AG04450 (cell line): ENCODE measurements at regions not wholly inside any gene's neighbourhood (a gene's known extent, or its start where the extent isn't known, plus 50 kb on each side); places are given as distances from the start of the nearest gene placed in this dataset.
"Not testable (repeated sequence)": the region's sequence is repeated elsewhere in the genome, so short reads cannot be mapped to it uniquely, and the experiment has no call there.

Experiments
- CTCF ChIA-PET: fragments of 300-600, 350-600 bp; formaldehyde crosslinking; extraction: SDS; loops from one replicate; lab custom pipeline; 2022; ENCODE audit warnings: antibody characterized with exemption, inconsistent platforms; lab: Charles Lee
- POLR2A ChIA-PET: fragments of 350-600 bp; formaldehyde crosslinking; extraction: SDS; loops from one replicate; lab custom pipeline; 2021; ENCODE audit warnings: antibody characterized with exemption, inconsistent platforms; lab: Yijun Ruan, JAX
- DNase-seq: peaks from one replicate; pipeline ENCODE4 v3.0.0-alpha.2; 2011; ENCODE audit warnings: low read depth, low spot score
- H3K27ac ChIP-seq: one replicate; pipeline ENCODE4 v1.5.1; 2012; ENCODE audit warnings: low read depth, low read length, control low read depth
- H3K27me3 ChIP-seq: one replicate; pipeline ENCODE4 v1.6.0; 2012; ENCODE audit warnings: low read length; ENCODE audit not compliant: control insufficient read depth, insufficient read depth
- H3K4me3 ChIP-seq: 2 replicates; pipeline ENCODE4 v1.5.1; 2011; ENCODE audit warnings: mild to moderate bottlenecking, low read depth, low read length, control low read depth
- H3K9me3 ChIP-seq: 2 replicates; pipeline ENCODE4 v1.5.1; 2012; ENCODE audit warnings: low read length; ENCODE audit not compliant: control insufficient read depth, insufficient read depth
- TF ChIP-seq, protein P1 (sequence below): IDR thresholded peaks from 2 replicates; pipeline ENCODE4 v1.5.1; 2011; ENCODE audit warnings: low read depth, low read length, control low read depth, inconsistent platforms

DNA sequence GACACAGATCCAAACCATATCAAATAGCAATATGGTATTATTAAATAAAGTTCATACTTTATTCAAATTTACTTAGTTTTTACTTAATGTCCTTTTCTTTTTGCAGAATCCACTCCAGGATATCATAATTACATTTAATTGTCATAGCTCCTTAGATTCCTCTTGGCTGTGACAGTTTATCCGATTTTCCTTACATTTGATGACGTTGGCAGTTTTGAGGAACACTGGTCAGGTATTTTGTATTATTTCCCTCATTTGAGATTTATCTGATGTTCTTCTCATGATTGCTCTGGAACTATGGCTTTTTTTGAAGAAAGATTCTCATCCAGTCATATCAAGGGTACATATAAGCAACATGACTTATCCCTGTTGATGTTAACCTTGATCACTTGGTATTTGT, 198.3 kb upstream of the STAC start:
- ChIA-PET CTCF (no interaction called here), POLR2A (no interaction called here)
- no peak overlapping the region for H3K27ac ChIP-seq
- no peak for DNase-seq
- H3K27me3 ChIP-seq, result no peaks in the 10 kb centered on the region
- H3K9me3 ChIP-seq, result no peaks in the 10 kb centered on the region
- TF ChIP-seq, protein P1, sequence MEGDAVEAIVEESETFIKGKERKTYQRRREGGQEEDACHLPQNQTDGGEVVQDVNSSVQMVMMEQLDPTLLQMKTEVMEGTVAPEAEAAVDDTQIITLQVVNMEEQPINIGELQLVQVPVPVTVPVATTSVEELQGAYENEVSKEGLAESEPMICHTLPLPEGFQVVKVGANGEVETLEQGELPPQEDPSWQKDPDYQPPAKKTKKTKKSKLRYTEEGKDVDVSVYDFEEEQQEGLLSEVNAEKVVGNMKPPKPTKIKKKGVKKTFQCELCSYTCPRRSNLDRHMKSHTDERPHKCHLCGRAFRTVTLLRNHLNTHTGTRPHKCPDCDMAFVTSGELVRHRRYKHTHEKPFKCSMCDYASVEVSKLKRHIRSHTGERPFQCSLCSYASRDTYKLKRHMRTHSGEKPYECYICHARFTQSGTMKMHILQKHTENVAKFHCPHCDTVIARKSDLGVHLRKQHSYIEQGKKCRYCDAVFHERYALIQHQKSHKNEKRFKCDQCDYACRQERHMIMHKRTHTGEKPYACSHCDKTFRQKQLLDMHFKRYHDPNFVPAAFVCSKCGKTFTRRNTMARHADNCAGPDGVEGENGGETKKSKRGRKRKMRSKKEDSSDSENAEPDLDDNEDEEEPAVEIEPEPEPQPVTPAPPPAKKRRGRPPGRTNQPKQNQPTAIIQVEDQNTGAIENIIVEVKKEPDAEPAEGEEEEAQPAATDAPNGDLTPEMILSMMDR, result no peak
- H3K4me3 ChIP-seq, result no peak overlapping the region

- CTCF ChIA-PET, result not testable (repeated sequence)
Observed at GRCh38 chr3:36187197-36187596, 193.1 kb upstream of the STAC start.

DNA sequence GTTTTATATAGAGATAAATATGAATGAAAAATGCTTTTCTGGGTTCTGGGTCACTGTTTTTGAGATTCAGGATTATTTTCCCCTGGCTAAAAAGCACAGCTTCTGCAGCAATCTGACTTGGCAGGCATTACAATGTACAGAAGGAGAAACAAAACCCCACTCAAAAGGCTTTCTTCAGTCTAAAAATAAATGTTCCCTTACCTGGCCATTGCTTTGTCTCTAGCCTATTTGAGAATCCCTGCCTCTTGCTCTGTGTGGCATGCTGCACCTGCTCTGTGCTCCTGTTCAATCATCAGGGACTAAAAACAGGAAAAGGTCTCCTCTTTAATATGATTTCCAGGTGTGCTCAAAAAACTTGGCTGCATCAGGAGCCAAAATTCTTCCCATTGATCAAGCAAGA, 187.4 kb upstream of the STAC start:
- Histone ChIP-seq H3K27ac (no peak overlapping the region), H3K27me3 (no peaks in the 10 kb centered on the region), H3K9me3 (0 out of 2 replicates have a peak, but pooled peaks cover 2% of the 10 kb centered on the region), H3K4me3 (no peak overlapping the region)
- POLR2A ChIA-PET, result no interaction called here
- no peak for DNase-seq
- TF ChIP-seq, protein P1, result no peak
- CTCF ChIA-PET, result no interaction called here

More at GRCh38 chr3:36187197-36187596, 193.1 kb upstream of the STAC start:
- H3K27me3 ChIP-seq, DNase-seq, POLR2A ChIA-PET, H3K4me3 ChIP-seq, H3K27ac ChIP-seq, H3K9me3 ChIP-seq: not testable (repeated sequence)

DNA sequence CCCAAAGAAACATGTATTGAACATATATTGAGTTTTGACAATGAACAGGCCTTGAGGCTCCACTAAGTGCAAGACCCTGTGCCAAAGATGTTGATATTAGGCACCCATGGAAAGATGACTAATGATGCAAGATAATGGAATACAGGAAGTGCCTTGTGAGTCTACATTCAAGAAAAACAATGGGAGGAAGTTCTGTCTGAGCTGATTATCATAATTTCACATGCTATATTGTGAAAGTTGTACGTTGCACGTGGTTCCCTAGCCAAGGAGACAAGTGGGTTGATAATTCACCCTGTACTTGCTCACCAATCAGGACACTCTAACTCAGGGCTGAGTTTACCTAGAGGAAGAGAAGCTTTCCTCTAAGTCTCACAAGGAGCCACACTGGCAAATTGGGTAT, 186.9 kb upstream of the STAC start:
- ChIA-PET POLR2A (no interaction called here), CTCF (no interaction called here)
- TF ChIP-seq, protein P1, result no peak
- Histone ChIP-seq H3K9me3 (0 out of 2 replicates have a peak, but pooled peaks cover 2% of the 10 kb centered on the region), H3K4me3 (no peak overlapping the region), H3K27ac (no peak overlapping the region), H3K27me3 (no peaks in the 10 kb centered on the region)
- no peak for DNase-seq

GRCh38 chr3:36196058-36196457, 184.2 kb upstream of the STAC start:
- Histone ChIP-seq H3K27ac (no peak overlapping the region), H3K4me3 (no peak overlapping the region), H3K27me3 (no peaks in the 10 kb centered on the region), H3K9me3 (0 out of 2 replicates have a peak, but pooled peaks cover 2% of the 10 kb centered on the region)
- TF ChIP-seq, protein P1, result no peak
- CTCF ChIA-PET, result no interaction called here
- DNase-seq, result no peak
- POLR2A ChIA-PET, result no interaction called here

GRCh38 chr3:36197151-36197550, 183.2 kb upstream of the STAC start:
- no peaks in the 10 kb centered on the region for H3K9me3 ChIP-seq
- no peak overlapping the region for H3K4me3 ChIP-seq
- ChIA-PET POLR2A (no interaction called here), CTCF (no interaction called here)
- TF ChIP-seq, protein P1, result no peak
- no peak for DNase-seq
- no peaks in the 10 kb centered on the region for H3K27me3 ChIP-seq
- H3K27ac ChIP-seq, result no peak overlapping the region
